HG03095 (cell line): ENCODE measurements at regions not wholly inside any gene's neighbourhood (a gene's known extent, or its start where the extent isn't known, plus 50 kb on each side); places are given as distances from the start of the nearest gene placed in this dataset.

Experiments used
- ATAC-seq: cut with Tn5 transposase; IDR thresholded peaks from one replicate; pipeline ENCODE4 v1.9.1; 2021; ENCODE audit warnings: moderate library complexity; ENCODE audit not compliant: unreplicated experiment

DNA sequence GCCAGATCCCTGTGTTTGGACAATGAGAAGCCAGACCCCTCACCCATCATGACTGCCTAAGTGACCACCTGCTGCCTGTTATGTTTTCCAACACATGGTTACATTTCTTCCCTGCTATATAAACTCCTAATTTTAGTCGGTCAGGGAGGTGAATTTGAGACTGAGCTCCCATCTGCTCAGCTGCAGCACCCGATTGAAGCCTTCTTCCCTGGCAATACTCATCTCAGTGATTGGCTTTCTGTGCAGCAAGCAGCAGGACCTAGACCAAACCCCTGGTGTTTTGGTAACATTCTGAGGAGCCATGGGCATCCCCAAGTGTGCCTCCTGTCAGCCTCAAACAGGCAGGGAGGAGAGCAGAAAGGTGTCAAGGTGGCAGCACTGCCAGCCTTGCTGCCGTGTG, 141.2 kb downstream of the CD8B2 start:
- no peak for ATAC-seq

GRCh38 chr2:106629981-106630380, 142.8 kb downstream of the CD8B2 start:
- ATAC-seq = no peak

DNA sequence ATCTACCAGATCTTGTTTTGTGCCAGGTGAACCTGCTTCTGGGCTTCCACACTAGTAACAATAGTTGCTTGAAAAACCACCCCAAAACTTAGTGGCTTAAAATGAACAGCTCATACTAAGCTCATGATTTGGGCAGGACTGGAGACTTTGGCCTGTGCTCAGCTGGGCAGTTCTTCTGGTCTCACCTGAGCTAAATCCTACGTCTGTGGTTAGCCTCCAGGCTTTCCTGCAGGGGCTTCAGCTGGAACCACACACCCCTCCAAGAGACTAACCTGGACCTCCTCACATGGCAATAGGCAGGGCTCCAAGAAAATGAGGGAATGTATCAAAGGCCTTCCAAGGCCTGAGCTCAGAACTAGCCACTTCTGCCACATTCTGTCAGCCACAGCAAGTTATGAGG, 144.1 kb downstream of the CD8B2 start:
- ATAC-seq = no peak

- ATAC-seq = no peak
Measured at GRCh38 chr2:106638043-106638442, 150.9 kb downstream of the CD8B2 start.

DNA sequence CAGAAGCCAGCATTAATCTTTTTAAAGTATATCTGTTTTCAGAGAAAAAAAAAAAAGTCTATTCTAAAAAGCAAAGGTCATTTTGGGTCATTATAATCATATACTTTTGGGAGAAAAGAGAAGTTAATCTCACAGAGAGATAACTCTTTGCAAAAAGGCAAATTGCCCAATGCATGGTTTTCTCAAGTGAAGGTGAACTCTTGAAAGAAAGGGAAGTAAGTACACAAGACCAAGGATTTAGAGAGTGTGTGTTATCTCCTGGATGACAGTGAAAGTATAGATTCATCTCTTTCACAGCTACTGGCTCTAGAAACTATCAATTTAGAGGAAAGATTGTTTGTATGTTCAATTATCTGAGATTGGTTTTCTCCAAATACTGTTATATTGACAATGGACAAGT, 151.4 kb downstream of the CD8B2 start:
- ATAC-seq = no peak

DNA sequence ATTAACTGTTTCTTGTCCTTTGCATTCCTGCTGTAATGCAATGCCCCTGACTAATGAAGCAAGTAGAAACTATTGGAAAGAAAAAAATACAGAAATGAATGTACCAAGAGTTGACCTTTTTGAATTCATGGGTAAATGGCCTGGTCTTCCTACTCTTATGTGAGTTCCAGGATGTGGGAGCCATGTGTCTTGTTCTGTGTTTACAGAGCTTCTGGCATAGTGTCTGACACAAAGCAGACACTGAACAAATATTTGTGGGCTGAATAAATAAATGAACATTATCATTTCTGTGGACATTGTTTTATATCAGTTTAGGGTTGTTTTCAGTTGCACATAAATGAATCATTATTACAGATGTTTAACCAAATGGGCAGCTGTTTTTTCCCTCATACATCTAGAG, 155.5 kb downstream of the CD8B2 start:
- ATAC-seq = no peak

DNA sequence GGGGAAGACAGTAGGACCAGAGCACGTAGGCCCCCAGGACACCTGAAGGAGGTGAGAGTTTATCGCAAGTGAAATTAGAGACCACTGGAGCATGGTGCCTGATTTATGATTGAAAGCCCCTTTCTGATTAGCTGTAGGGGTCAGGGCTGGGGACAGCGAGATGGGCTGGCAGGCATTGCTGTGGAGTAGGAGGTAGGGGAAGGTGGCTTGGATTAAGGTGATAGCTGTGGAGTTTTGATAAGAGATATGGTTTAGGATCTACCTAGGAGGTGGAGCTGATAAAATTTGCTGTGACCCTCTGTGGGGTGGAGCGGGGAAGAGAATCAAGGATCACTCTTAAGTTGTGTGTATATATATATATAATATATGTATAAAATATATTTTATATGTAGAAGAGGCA, 157.5 kb downstream of the CD8B2 start:
- no peak for ATAC-seq

- ATAC-seq = no peak
Measured at GRCh38 chr2:106646605-106647004, 159.4 kb downstream of the CD8B2 start.

GRCh38 chr2:106649306-106649705, 162.1 kb downstream of the CD8B2 start:
- ATAC-seq = no peak

DNA sequence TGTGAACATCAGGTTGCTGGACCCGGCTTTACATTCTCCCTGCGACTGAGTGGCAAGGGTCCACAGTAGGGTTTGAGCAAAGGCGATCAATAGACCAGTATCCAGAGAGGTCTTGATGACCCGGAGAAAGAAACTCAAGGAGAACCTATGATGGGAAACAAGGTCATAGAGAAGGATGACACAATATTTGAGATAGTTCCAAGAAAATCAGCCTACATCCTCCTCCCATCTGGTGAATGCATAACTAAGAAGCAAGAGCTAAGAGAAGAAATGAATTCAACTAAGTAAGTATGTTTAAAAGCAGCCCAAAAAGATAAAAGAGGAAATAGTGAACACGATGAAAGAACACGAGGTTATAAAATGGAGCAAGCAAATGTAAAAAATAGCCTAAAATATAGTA, 166.3 kb downstream of the CD8B2 start:
- ATAC-seq = no peak

DNA sequence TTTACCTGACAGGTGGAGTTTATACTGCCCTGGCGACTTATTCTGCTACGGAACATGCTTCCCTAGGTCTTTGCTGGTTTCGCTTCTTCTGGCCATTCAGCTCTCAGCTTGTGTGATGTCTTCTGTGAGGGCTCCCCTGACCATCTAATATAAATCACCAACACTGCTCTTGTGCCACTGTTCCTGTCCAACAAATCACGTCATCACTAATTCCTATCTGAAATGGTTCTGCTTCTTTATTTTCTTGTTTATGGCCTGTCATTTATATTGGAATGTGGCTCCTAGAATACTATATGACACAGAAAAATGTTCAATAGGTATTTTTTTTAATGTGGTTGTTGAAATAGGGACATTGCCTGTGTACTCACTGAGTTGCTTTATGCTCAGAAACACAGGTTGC, 171.5 kb downstream of the CD8B2 start:
- no peak for ATAC-seq

DNA sequence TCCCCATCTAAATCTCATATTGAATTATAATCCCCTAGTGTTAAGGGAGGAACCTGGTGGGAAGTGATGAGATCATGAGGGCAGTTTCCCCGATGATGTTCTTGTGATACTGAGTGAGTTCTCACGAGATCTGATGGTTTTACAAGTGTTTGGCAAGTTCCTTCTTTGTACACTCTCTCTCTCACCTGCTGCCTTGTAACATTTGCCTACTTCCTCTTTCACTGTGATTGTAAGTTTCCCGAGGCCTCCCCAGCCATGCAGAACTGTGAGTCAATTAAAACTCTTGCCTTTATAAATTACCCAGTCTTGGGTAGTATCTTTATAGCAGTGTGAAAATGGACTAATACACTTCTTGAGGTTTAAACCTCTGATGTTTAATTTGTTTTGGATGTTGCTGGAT, 177.5 kb downstream of the CD8B2 start:
- peak; percentile 75 for ATAC-seq

DNA sequence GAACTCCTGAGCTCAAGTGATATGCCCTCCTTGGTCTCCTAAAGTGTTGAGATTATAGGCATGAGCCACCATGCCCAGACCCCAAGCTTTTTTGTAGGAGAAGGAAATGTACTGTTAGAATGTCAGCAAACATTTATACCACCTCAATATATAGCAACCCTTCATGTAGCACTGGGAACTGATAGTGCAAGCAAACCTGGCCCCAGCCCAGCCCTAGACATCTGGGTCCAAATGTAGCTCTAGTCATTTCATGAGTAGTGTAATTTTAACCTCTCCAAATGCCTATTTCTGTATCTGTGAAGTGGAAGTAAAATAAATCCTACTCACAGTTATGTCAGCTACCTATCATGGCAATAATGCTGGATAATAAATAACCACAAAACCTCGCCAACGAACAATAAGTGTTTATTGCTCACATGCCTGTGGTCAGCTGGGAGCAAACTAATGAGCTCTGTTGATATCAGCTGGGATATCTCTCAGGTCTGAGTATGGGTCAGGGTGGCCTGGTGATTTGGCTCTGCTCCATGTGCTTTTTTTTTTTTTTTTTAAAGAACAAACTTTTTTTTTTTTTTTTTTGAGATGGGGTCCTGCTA, 180.4 kb downstream of the CD8B2 start:
- ATAC-seq = no peak

- no peak for ATAC-seq
Measured at GRCh38 chr2:106685180-106685897, 198.2 kb downstream of the CD8B2 start.

GRCh38 chr2:106686814-106687213, 199.2 kb downstream of the ST6GAL2 start:
- ATAC-seq = no peak

DNA sequence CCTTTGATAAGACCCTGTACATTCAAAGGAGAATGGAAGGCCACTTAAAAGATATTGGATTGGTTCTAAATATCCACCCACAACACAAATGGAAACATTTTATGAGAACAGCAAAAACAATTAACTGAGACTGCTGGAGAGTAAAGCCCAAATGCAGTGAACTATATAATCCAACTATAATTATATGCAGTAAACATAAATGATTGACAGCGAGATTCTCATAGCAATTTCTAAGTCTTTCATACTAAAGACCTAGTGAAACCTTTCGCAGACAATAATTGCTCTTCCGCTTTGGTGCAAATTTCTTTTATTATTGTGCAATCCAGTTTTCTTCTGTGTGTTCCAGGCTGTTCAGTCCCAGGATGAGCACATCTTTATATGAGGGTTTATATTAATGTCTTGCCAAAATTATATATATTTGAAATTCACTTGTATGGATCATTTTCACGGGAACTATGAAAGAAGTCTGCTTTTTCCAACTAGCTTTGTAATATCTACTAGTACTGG, 190.9 kb downstream of the ST6GAL2 start:
- no peak for ATAC-seq

- ATAC-seq = no peak
Measured at GRCh38 chr2:106695919-106696318, 190.0 kb downstream of the ST6GAL2 start.

DNA sequence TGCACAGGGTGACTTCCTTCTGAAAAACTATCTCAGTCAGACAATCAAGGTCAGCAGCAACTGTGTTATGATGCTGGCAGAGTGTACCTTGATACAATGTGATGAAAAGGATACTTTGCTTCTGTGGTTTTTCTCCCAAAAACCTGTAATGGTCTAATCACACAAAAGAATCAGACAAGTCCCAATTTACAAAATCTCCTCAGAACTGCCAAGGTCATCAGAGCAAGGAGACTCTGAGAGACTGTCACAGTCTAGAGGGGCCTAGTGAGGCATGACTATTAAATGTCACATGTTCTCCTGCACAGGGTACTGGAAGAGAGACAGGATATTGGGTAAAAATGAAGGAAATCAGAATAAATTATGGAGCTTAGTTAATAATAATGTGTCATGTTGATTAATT, 185.4 kb downstream of the ST6GAL2 start:
- ATAC-seq = no peak

DNA sequence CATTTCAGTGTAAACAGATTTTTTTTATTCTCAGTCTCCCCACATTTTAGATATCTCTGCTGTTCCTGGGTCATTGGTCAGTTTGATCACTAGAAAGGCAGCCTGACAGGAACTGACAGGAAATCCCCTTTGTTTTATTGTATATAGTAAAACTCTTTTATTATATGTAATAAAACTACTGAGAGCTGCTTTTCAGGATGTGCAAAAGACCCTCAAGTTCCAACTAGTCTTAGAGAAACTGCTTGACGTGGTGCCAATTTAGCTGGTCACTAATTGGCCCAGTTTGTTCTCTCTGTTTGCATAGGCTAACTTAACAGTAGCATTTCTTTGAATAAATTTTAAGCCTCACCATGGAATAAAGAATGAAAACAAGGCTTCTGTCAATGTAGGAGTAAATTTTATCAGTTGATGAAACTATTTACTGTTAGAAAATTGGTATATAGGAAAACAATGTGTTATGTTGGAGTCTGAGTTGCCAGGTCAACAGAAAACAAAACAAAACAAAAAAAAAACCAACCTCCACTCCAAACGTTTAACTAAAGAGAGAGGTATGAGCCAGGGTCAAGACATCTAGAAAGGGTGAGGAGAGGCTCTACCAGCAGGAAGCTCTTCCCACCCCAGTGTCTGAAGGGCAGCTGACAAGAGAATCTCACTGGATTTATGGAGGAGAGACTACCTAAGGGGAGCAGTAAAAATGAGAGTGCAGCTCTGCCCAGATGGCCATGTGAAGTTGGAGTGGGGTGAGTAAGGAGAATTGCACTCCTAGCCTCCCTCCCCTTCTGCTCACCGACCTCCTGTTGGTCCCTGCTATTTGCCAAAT, 184.6 kb downstream of the ST6GAL2 start:
- ATAC-seq = no peak

GRCh38 chr2:106703161-106703560, 182.8 kb downstream of the ST6GAL2 start:
- no peak for ATAC-seq

GRCh38 chr2:106704798-106705197, 181.2 kb downstream of the ST6GAL2 start:
- no peak for ATAC-seq

DNA sequence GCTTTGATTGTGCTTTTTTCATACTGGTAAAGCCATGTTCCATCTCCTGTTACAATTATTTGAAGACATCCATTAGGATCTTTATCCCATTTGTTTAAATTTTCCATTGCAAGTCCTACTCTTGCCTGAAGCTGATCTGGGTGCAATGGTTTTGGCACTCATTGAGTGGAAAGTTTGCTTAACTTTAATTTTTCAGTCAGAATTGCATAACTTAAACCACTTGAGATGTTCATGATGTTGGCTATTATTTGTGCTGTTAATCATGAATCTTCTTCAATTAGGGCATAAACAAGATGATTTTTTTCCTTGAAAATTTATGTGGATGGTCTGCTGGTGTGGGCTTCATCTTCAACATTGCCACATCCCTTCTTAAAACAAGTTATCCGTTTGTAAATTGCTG, 180.1 kb downstream of the ST6GAL2 start:
- no peak for ATAC-seq
